ENCODE measurements at regions not wholly inside any gene's neighbourhood (a gene's known extent, or its start where the extent isn't known, plus 50 kb on each side); places are given as distances from the start of the nearest gene placed in this dataset.

GRCh38 chr2:64325852-64326577 is 127.9 kb upstream of the LGALSL start:
- Mint-ChIP-seq H3K27me3 (ENCODE audit: low read depth) (no peaks in the 10 kb centered on the region), H3K4me1 (peaks cover 35% of the 10 kb centered on the region), H3K36me3 (no peaks in the 10 kb centered on the region), H3K4me3 (no peak overlapping the region), H3K27ac (no peak overlapping the region), H3K9me3 (peaks cover under 1% of the 10 kb centered on the region)
- no peak for DNase-seq (ENCODE audit: low spot score in 2 of 2, unreplicated experiment in 2 of 2)
- TF ChIP-seq CTCF (IDR thresholded peaks at IDR 0.05; ENCODE audit: unreplicated experiment), result no peak

DNA sequence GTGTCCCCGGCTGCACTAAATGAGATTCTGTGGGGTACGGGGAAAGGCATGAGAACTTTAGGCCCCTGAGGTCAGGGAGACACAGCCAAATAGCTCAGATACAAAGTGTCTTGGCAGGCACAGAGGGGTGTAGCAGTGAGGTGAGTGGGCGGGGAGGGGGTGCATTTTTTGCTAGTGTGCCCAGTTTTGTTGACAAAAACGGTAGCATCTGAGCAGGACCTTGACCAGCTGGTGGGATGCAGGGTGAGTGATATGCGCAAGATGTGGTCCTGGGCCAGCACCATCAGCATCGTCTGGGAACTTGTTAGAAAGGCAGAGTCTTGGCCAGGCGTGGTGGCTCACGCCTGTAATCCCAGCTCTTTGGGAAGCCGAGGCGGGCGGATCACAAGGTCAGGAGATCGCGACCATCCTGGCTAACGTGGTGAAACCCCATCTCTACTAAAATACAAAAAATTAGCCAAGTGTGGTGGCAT is 127.3 kb upstream of the LGALSL start:
- H3K9me3 Mint-ChIP-seq, result no peaks in the 10 kb centered on the region
- no peak overlapping the region for H3K4me3 Mint-ChIP-seq
- no peaks in the 10 kb centered on the region for H3K27me3 Mint-ChIP-seq (ENCODE audit: low read depth)
- H3K36me3 Mint-ChIP-seq, result no peaks in the 10 kb centered on the region
- no peak for TF ChIP-seq CTCF (IDR thresholded peaks at IDR 0.05; ENCODE audit: unreplicated experiment)
- no peak for DNase-seq (ENCODE audit: low spot score in 2 of 2, unreplicated experiment in 2 of 2)
- peaks cover 36% of the 10 kb centered on the region for H3K4me1 Mint-ChIP-seq
- H3K27ac Mint-ChIP-seq, result no peak overlapping the region

DNA sequence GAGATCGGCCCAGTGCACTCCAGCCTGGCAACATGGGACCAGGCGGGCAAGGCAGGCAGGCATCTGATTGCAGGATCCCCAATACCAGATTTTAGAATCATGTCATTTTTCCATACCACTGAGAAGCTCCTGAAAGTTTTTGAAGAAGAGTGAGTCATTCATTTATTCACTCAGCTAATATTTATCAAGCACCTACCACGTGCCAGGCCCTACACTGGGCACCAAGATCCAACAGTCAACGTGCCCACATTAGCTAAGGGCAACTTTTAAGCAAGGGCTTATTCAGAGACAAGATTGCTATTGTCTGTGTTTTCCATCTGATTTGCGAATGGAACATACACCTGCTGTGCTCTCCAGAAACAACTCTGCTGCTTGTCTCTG is 126.8 kb upstream of the LGALSL start:
- Mint-ChIP-seq H3K27me3 (ENCODE audit: low read depth) (no peaks in the 10 kb centered on the region), H3K27ac (no peak overlapping the region), H3K4me1 (peaks cover 36% of the 10 kb centered on the region), H3K36me3 (no peaks in the 10 kb centered on the region), H3K4me3 (no peak overlapping the region), H3K9me3 (no peaks in the 10 kb centered on the region)
- TF ChIP-seq CTCF (IDR thresholded peaks at IDR 0.05; ENCODE audit: unreplicated experiment), result no peak
- DNase-seq (ENCODE audit: low spot score in 2 of 2, unreplicated experiment in 2 of 2), result no peak

- H3K36me3 Mint-ChIP-seq, result no peaks in the 10 kb centered on the region
- H3K9me3 Mint-ChIP-seq, result no peaks in the 10 kb centered on the region
- H3K4me1 Mint-ChIP-seq, result peaks cover 32% of the 10 kb centered on the region
- H3K4me3 Mint-ChIP-seq, result no peak overlapping the region
- no peak for TF ChIP-seq CTCF (IDR thresholded peaks at IDR 0.05; ENCODE audit: unreplicated experiment)
- DNase-seq (ENCODE audit: low spot score in 2 of 2, unreplicated experiment in 2 of 2), result no peak
- H3K27ac Mint-ChIP-seq, result no peak overlapping the region
- H3K27me3 Mint-ChIP-seq (ENCODE audit: low read depth), result no peaks in the 10 kb centered on the region
Measured at GRCh38 chr2:64327510-64328414, 126.2 kb upstream of the LGALSL start.

- Mint-ChIP-seq H3K9me3 (no peaks in the 10 kb centered on the region), H3K36me3 (no peaks in the 10 kb centered on the region), H3K27ac (no peak overlapping the region), H3K27me3 (ENCODE audit: low read depth) (no peaks in the 10 kb centered on the region), H3K4me3 (no peak overlapping the region), H3K4me1 (peaks cover 26% of the 10 kb centered on the region)
- no peak for DNase-seq (ENCODE audit: low spot score in 2 of 2, unreplicated experiment in 2 of 2)
- no peak for TF ChIP-seq CTCF (IDR thresholded peaks at IDR 0.05; ENCODE audit: unreplicated experiment)
Measured at GRCh38 chr2:64328415-64328722, 125.6 kb upstream of the LGALSL start.
